Fibroblast of mammary gland (primary cell): ENCODE measurements at regions not wholly inside any gene's neighbourhood (a gene's known extent, or its start where the extent isn't known, plus 50 kb on each side); places are given as distances from the start of the nearest gene placed in this dataset.

Source experiments
- DNase-seq: peaks from one replicate; pipeline ENCODE4 v3.0.0-alpha.2; 2010; ENCODE audit warnings: low read depth
- H3K4me3 ChIP-seq: 2 replicates; pipeline ENCODE4 v1.5.1; 2011; ENCODE audit warnings: low read depth, mild to moderate bottlenecking, low read length, moderate library complexity; ENCODE audit not compliant: control insufficient read depth
- CTCF ChIP-seq: conservative IDR thresholded peaks from 2 replicates; pipeline ENCODE4 v1.5.1; 2011; ENCODE audit warnings: low read depth, low read length, inconsistent platforms; ENCODE audit not compliant: control insufficient read depth, insufficient read depth

GRCh38 chr9:81741103-81741502, 51.8 kb upstream of the TLE1 start:
- no peak overlapping the region for H3K4me3 ChIP-seq
- no peak for TF ChIP-seq CTCF
- no peak for DNase-seq

- DNase-seq, result no peak
- no peak overlapping the region for H3K4me3 ChIP-seq
- no peak for TF ChIP-seq CTCF
Measured at GRCh38 chr9:81748091-81748490, 58.7 kb upstream of the TLE1 start.

- TF ChIP-seq CTCF, result no peak
- DNase-seq, result no peak
- no peak overlapping the region for H3K4me3 ChIP-seq
Measured at GRCh38 chr9:81753436-81753835, 64.1 kb upstream of the TLE1 start.

- no peak for TF ChIP-seq CTCF
- no peak overlapping the region for H3K4me3 ChIP-seq
- DNase-seq, result no peak
Measured at GRCh38 chr9:81754245-81754644, 64.9 kb upstream of the TLE1 start.

GRCh38 chr9:81755721-81756120, 66.4 kb upstream of the TLE1 start:
- no peak overlapping the region for H3K4me3 ChIP-seq
- DNase-seq, result no peak
- no peak for TF ChIP-seq CTCF

GRCh38 chr9:81756561-81756960, 67.2 kb upstream of the TLE1 start:
- no peak for DNase-seq
- no peak for TF ChIP-seq CTCF
- no peak overlapping the region for H3K4me3 ChIP-seq

- no peak overlapping the region for H3K4me3 ChIP-seq
- DNase-seq, result no peak
- TF ChIP-seq CTCF, result no peak
Measured at GRCh38 chr9:81758123-81758797, 68.9 kb upstream of the TLE1 start.
